AG08396 (cell line): ENCODE measurements at regions not wholly inside any gene's neighbourhood (a gene's known extent, or its start where the extent isn't known, plus 50 kb on each side); places are given as distances from the start of the nearest gene placed in this dataset.
A peak's percentile ranks its signal among the peaks of the same experiment; 100 is the strongest.

Source experiments
- DNase-seq: peaks from one replicate; pipeline ENCODE4 v3.0.0; 2012; ENCODE audit warnings: low spot score, mixed read lengths

- DNase-seq: no peak
Observed at GRCh38 chr10:69741252-69741651, 60.5 kb upstream of the COL13A1 start.

GRCh38 chr10:69741671-69742355, 59.9 kb upstream of the COL13A1 start:
- no peak for DNase-seq

- DNase-seq: no peak
Observed at GRCh38 chr10:69742356-69742695, 59.4 kb upstream of the COL13A1 start.

- DNase-seq: peak; percentile 48
Observed at GRCh38 chr10:69742928-69743602, 58.6 kb upstream of the COL13A1 start.

DNA sequence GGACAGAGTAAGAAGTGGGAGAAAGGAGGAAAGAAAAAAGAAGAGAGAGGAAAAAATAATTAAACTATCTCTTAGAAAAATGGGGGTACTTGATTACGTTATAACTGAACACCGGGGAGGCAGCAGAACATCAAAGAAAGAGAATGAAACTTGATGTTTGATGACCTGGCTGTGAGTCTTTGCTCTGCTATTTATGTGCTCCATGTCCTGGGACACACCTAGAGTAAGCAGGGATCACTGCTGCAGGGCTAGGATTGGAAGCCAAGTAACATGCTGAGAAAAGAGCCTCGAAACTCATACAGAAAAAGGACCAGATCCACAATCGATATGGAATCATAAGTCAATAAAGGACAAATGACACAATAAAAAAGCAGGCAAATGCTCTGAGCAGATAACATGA, 56.7 kb upstream of the COL13A1 start:
- no peak for DNase-seq

- DNase-seq: no peak
Observed at GRCh38 chr10:69745698-69746097, 56.0 kb upstream of the COL13A1 start.

DNA sequence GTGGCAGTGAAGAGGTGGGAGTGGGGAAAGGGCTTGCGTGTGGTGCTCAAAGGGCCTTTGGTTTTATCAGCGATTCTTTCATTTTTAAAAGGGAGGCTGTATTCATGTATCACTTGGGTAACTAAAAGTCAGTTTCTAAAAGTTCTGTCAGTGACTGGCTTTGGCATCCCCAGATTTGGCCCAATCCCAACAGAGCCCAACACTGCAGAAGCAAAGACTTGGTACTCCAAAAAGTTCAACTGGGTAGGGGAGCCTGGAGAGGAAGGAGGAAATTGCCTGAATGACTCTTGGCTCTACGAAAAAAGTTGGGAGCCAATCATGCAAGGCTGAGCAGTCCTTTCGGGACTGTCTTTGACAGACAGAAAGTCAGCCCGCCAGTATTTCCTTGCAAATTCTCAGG, 54.5 kb upstream of the COL13A1 start:
- no peak for DNase-seq

- no peak for DNase-seq
Observed at GRCh38 chr10:69748621-69749020, 53.1 kb upstream of the COL13A1 start.

GRCh38 chr10:69749178-69750010, 52.3 kb upstream of the COL13A1 start:
- DNase-seq: peak; percentile 47

GRCh38 chr10:69750011-69750373, 51.7 kb upstream of the COL13A1 start:
- DNase-seq: no peak

GRCh38 chr10:69750725-69751124, 51.0 kb upstream of the COL13A1 start:
- no peak for DNase-seq

DNA sequence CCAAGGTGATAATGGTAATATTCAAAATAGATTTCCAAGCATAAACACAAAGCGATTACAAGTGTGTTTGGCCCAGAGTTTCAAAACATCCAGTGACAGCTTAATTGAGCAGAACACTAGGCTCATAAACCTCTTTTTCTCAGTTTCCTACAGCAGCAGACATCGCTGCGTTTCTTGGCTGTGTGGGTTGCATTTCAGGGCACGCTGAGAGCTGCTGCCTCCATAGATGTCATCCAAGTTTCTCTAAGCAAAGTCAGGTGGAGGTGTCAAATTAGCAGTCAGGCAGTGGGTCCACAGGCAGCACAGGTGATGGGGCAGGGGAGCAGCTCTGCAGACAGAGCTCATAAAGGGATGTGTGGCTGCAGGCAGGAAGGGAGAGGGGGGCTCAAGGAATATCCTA, 50.5 kb upstream of the COL13A1 start:
- DNase-seq: no peak
